CD4-positive, alpha-beta T cell (primary cell): ENCODE measurements at regions not wholly inside any gene's neighbourhood (a gene's known extent, or its start where the extent isn't known, plus 50 kb on each side); places are given as distances from the start of the nearest gene placed in this dataset.

Experiments
- ATAC-seq: fragments of 200-7000 bp; cut with Tn5 transposase; one replicate; pipeline ENCODE4 v1.10.0; 2022; ENCODE audit warnings: mild to moderate bottlenecking; ENCODE audit not compliant: poor library complexity
- CTCF ChIA-PET: fragments of 350-600 bp; sonication (Branson Sonifier 250); formaldehyde crosslinking; loops from one replicate; lab custom pipeline; 2021; ENCODE audit warnings: antibody characterized with exemption, inconsistent platforms; lab: Charles Lee
- POLR2A ChIA-PET: fragments of 350-600 bp; sonication (Branson Sonifier 250); formaldehyde crosslinking; loops from one replicate; lab custom pipeline; 2021; ENCODE audit warnings: antibody characterized with exemption, inconsistent platforms; lab: Charles Lee
- DNase-seq, 14 experiments: peaks; one replicate each; pipeline ENCODE4 v3.0.0-alpha.2; 2013 to 2020; ENCODE audit warnings: mixed read lengths in 2 of 14
- H3K27ac ChIP-seq, 2 donors: one replicate each; pipeline versions ENCODE4 v1.5.1 to v1.7.0; 2013; ENCODE audit warnings: low read length in 2 of 2, low read depth in 1 of 2, mild to moderate bottlenecking in 1 of 2
- H3K27me3 ChIP-seq, 2 experiments: 1 replicate in 1 of 2; 2 replicates in 1 of 2; pipeline versions ENCODE4 v1.6.1 to v1.7.0; 2013; ENCODE audit warnings: low read length in 2 of 2, control low read depth in 1 of 2, mild to moderate bottlenecking in 1 of 2, moderate library complexity in 1 of 2; ENCODE audit not compliant: insufficient read depth in 2 of 2, control insufficient read depth in 1 of 2
- H3K36me3 ChIP-seq: one replicate; pipeline ENCODE4 v1.6.1; 2013; ENCODE audit warnings: low read length, control low read depth; ENCODE audit not compliant: insufficient read depth
- H3K4me1 ChIP-seq: one replicate; pipeline ENCODE4 v1.6.1; 2013; ENCODE audit warnings: low read length, control low read depth; ENCODE audit not compliant: insufficient read depth
- H3K4me3 ChIP-seq: one replicate; pipeline ENCODE4 v1.5.1; 2013; ENCODE audit warnings: mild to moderate bottlenecking, low read length, moderate library complexity
- H3K9me3 ChIP-seq, 2 experiments: 1 replicate in 1 of 2; 2 replicates in 1 of 2; pipeline versions ENCODE4 v1.6.1 to v1.7.0; 2013; ENCODE audit warnings: low read length in 2 of 2, mild to moderate bottlenecking in 2 of 2, control low read depth in 1 of 2, moderate library complexity in 1 of 2; ENCODE audit not compliant: control insufficient read depth in 1 of 2, insufficient read depth in 1 of 2
- H3K27ac Mint-ChIP-seq: one replicate; pipeline ENCODE4 v1.8.0; 2020; ENCODE audit warnings: mixed read lengths
- H3K27me3 Mint-ChIP-seq: one replicate; pipeline ENCODE4 v1.8.0; 2021; ENCODE audit warnings: mixed read lengths
- H3K36me3 Mint-ChIP-seq: one replicate; pipeline ENCODE4 v1.8.0; 2021; ENCODE audit warnings: low read depth, mixed read lengths
- H3K4me1 Mint-ChIP-seq: one replicate; pipeline ENCODE4 v1.8.0; 2021; ENCODE audit warnings: low read depth, mixed read lengths
- H3K4me3 Mint-ChIP-seq: one replicate; pipeline ENCODE4 v1.8.0; 2020; ENCODE audit warnings: mild to moderate bottlenecking, mixed read lengths
- H3K9me3 Mint-ChIP-seq: one replicate; pipeline ENCODE4 v1.8.0; 2020; ENCODE audit warnings: mixed read lengths
- intact Hi-C, 2 experiments: fragments of 100-400 bp; cut with DNase I in 1 of 2; cut with micrococcal nuclease in 1 of 2; formaldehyde crosslinking; loops; one replicate each; pipeline versions ENCODE4 v1.15.1 to v1.9.0; 2023 to 2025; cut with DNase I, micrococcal nuclease
- TF ChIP-seq, protein P1 (sequence below): fragments of 200-600 bp; IDR thresholded peaks from one replicate; pipeline ENCODE4 v1.8.0; 2022; ENCODE audit warnings: antibody characterized with exemption, mild to moderate bottlenecking

DNA sequence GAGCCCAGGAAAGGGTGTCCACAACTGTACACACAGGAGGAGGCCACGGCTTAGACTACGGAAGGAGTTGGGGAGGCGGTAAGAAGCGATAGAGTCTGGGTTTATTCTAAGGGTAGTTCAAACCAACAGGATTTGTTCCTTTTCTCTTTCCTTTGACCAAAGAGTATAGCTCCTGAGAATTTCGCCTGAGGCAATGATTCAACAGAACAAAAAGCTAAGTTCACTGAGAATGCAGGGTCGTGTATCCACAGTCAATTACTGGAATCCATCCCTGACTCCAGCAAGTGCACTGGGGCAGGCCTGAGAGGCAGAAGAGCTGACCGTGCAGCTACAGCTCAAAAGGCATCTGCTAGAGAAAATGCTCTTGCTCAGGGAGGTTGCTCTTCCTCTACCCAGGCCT lies 140.9 kb downstream of the TFCP2L1 start:
- Mint-ChIP-seq H3K4me1 (no peaks in the 10 kb centered on the region), H3K36me3 (no peaks in the 10 kb centered on the region), H3K4me3 (no peak overlapping the region), H3K27ac (no peak overlapping the region), H3K27me3 (peaks cover 15% of the 10 kb centered on the region), H3K9me3 (peaks cover 3% of the 10 kb centered on the region)
- Histone ChIP-seq H3K9me3 (peaks cover 0 to 9% of the 10 kb centered on the region in 2 experiments), H3K27me3 (no peaks in the 10 kb centered on the region), H3K4me3 (no peak overlapping the region), H3K4me1 (no peaks in the 10 kb centered on the region), H3K36me3 (no peaks in the 10 kb centered on the region), H3K27ac (no peak overlapping the region)
- DNase-seq (no peak), ATAC-seq (no peak)
- POLR2A ChIA-PET = no interaction called here
- intact Hi-C loops = no loop called here
- CTCF ChIA-PET = no interaction called here
- TF ChIP-seq, protein P1, sequence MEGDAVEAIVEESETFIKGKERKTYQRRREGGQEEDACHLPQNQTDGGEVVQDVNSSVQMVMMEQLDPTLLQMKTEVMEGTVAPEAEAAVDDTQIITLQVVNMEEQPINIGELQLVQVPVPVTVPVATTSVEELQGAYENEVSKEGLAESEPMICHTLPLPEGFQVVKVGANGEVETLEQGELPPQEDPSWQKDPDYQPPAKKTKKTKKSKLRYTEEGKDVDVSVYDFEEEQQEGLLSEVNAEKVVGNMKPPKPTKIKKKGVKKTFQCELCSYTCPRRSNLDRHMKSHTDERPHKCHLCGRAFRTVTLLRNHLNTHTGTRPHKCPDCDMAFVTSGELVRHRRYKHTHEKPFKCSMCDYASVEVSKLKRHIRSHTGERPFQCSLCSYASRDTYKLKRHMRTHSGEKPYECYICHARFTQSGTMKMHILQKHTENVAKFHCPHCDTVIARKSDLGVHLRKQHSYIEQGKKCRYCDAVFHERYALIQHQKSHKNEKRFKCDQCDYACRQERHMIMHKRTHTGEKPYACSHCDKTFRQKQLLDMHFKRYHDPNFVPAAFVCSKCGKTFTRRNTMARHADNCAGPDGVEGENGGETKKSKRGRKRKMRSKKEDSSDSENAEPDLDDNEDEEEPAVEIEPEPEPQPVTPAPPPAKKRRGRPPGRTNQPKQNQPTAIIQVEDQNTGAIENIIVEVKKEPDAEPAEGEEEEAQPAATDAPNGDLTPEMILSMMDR = no peak

DNA sequence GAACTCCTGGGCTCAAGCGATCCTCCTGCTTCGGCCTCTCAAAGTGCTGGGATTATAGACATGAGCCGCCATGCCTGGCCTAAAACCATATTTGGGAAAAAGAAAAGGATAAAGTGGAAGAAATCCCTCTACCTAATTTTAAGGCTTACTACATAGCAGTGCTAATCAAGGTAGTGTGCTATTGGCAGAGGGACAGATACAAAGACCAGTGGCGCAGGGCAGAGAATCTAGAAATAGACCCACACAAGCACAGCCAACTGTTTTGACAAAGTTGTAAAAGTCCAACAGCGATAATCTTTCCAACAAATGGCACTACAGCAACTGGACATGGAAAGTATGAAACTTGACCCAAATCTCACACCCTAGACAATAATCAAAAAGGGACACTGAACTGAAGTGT lies 138.4 kb downstream of the TFCP2L1 start:
- ChIA-PET CTCF (no interaction called here), POLR2A (no interaction called here)
- Histone ChIP-seq H3K4me1 (no peaks in the 10 kb centered on the region), H3K36me3 (no peaks in the 10 kb centered on the region), H3K9me3 (peaks cover 0 to 5% of the 10 kb centered on the region in 2 experiments), H3K27me3 (no peaks in the 10 kb centered on the region), H3K4me3 (no peak overlapping the region), H3K27ac (no peak overlapping the region)
- DNase-seq = no peak
- Mint-ChIP-seq H3K36me3 (no peaks in the 10 kb centered on the region), H3K4me1 (no peaks in the 10 kb centered on the region), H3K27ac (no peak overlapping the region), H3K27me3 (peaks cover 15% of the 10 kb centered on the region), H3K9me3 (no peaks in the 10 kb centered on the region), H3K4me3 (no peak overlapping the region)
- TF ChIP-seq, protein P1 = no peak
- ATAC-seq = no peak
- intact Hi-C loops = no loop called here

DNA sequence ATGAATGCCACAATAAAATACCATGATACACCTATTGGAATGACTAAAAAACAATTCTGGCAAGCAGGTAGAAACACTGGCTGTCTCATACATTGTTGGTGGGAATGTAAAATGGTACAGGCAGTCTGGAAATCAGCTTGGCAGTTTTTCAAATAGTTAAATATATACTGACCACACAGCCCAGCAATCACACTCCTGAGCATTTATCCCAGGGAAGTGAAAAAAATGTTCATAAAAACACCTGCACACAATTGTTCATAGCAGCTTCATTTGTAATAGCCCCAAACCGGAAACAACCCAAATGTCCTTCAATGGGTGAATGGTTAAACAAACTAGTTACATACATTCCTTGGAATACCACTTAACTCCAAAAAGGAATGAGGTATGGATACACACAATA lies 137.2 kb downstream of the TFCP2L1 start:
- H3K9me3 Mint-ChIP-seq = no peaks in the 10 kb centered on the region

More for the DNA sequence above, 137.2 kb downstream of the TFCP2L1 start:
- H3K4me3 Mint-ChIP-seq = no peak overlapping the region
- H3K36me3 Mint-ChIP-seq = no peaks in the 10 kb centered on the region
- intact Hi-C loops = no loop called here
- H3K27ac ChIP-seq = no peak overlapping the region
- no peak for DNase-seq
- H3K4me1 ChIP-seq = no peaks in the 10 kb centered on the region
- ChIA-PET CTCF (no interaction called here), POLR2A (no interaction called here)
- H3K27me3 ChIP-seq = no peaks in the 10 kb centered on the region
- no peak for ATAC-seq
- H3K9me3 ChIP-seq = no peaks in the 10 kb centered on the region
- H3K4me1 Mint-ChIP-seq = no peaks in the 10 kb centered on the region
- H3K36me3 ChIP-seq = no peaks in the 10 kb centered on the region
- no peak overlapping the region for H3K4me3 ChIP-seq
- no peak overlapping the region for H3K27ac Mint-ChIP-seq
- TF ChIP-seq, protein P1 = no peak
- peaks cover 15% of the 10 kb centered on the region for H3K27me3 Mint-ChIP-seq
